ENCODE measurements at regions not wholly inside any gene's neighbourhood (a gene's known extent, or its start where the extent isn't known, plus 50 kb on each side); places are given as distances from the start of the nearest gene placed in this dataset.
"Not testable (repeated sequence)": the region's sequence is repeated elsewhere in the genome, so short reads cannot be mapped to it uniquely, and the experiment has no call there.

GRCh38 chr16:55061126-55061525 lies 130.5 kb downstream of the IRX5 start:
- no peak for DNase-seq (ENCODE audit: low read depth in 2 of 2)

- no peak for DNase-seq (ENCODE audit: low read depth in 2 of 2)
Measured at GRCh38 chr16:55062442-55062841, 131.8 kb downstream of the IRX5 start.

- no peak for DNase-seq (ENCODE audit: low read depth in 2 of 2)
Measured at GRCh38 chr16:55072976-55073375, 142.3 kb downstream of the IRX5 start.

- DNase-seq (ENCODE audit: low read depth in 2 of 2) = no peak
Measured at GRCh38 chr16:55073830-55074229, 143.2 kb downstream of the IRX5 start.

- DNase-seq (ENCODE audit: low read depth in 2 of 2) = not testable (repeated sequence)
Measured at GRCh38 chr16:55075208-55075607, 144.5 kb downstream of the IRX5 start.

GRCh38 chr16:55076053-55076452 lies 145.4 kb downstream of the IRX5 start:
- DNase-seq (ENCODE audit: low read depth in 2 of 2) = no peak

- no peak for DNase-seq (ENCODE audit: low read depth in 2 of 2)
Measured at GRCh38 chr16:55077266-55077665, 146.6 kb downstream of the IRX5 start.

- no peak for DNase-seq (ENCODE audit: low read depth in 2 of 2)
Measured at GRCh38 chr16:55078153-55078552, 147.5 kb downstream of the IRX5 start.

GRCh38 chr16:55078699-55079410 lies 148.2 kb downstream of the IRX5 start:
- DNase-seq (ENCODE audit: low read depth in 2 of 2) = no peak

GRCh38 chr16:55081622-55082590 lies 151.2 kb downstream of the IRX5 start:
- no peak for DNase-seq (ENCODE audit: low read depth in 2 of 2)

GRCh38 chr16:55082591-55082976 lies 151.9 kb downstream of the IRX5 start:
- no peak for DNase-seq (ENCODE audit: low read depth in 2 of 2)

- no peak for DNase-seq (ENCODE audit: low read depth in 2 of 2)
Measured at GRCh38 chr16:55083052-55083451, 152.4 kb downstream of the IRX5 start.

GRCh38 chr16:55088098-55088497 lies 157.4 kb downstream of the IRX5 start:
- no peak for DNase-seq (ENCODE audit: low read depth in 2 of 2)

GRCh38 chr16:55089600-55089999 lies 158.9 kb downstream of the IRX5 start:
- no peak for DNase-seq (ENCODE audit: low read depth in 2 of 2)

GRCh38 chr16:55091213-55091870 lies 160.7 kb downstream of the IRX5 start:
- no peak for DNase-seq (ENCODE audit: low read depth in 2 of 2)

- no peak for DNase-seq (ENCODE audit: low read depth in 2 of 2)
Measured at GRCh38 chr16:55091871-55092230, 161.2 kb downstream of the IRX5 start.

- DNase-seq (ENCODE audit: low read depth in 2 of 2) = no peak
Measured at GRCh38 chr16:55100100-55100499, 169.4 kb downstream of the IRX5 start.

- no peak for DNase-seq (ENCODE audit: low read depth in 2 of 2)
Measured at GRCh38 chr16:55101026-55101425, 170.4 kb downstream of the IRX5 start.

GRCh38 chr16:55102077-55102476 lies 171.4 kb downstream of the IRX5 start:
- no peak for DNase-seq (ENCODE audit: low read depth in 2 of 2)

GRCh38 chr16:55102531-55102930 lies 171.9 kb downstream of the IRX5 start:
- DNase-seq (ENCODE audit: low read depth in 2 of 2) = no peak

- DNase-seq (ENCODE audit: low read depth in 2 of 2) = no peak
Measured at GRCh38 chr16:55107851-55108250, 177.2 kb downstream of the IRX5 start.

- DNase-seq (ENCODE audit: low read depth in 2 of 2) = no peak
Measured at GRCh38 chr16:55113210-55113609, 182.5 kb downstream of the IRX5 start.
